ENCODE measurements at regions not wholly inside any gene's neighbourhood (a gene's known extent, or its start where the extent isn't known, plus 50 kb on each side); places are given as distances from the start of the nearest gene placed in this dataset.

DNA sequence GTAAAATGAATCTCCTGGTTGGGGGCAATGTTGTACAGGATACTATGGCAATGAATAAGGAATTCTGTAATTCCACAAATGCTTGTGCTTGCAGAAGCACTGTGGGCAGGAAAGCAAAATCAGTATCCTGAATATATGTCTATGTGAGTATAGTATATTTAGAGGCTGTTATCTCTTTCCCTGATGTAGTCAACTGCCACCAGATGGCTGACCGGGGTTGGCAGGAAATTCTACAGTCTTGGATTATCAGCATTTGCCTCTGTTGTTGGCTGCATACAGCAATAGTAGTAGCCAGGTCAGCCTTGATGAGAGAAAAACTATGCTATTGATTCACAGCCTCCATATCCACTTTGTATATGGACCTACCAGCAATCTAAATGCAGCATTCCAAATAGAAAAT, 425.1 kb upstream of the JAG1 start:
- 67% methylated on average over 1 of the region's 1 CpG; no CpG with 5 or more reads in 1 of the 2 experiments for WGBS, 2 experiments (ENCODE audit: extremely low coverage in 1 of 2, insufficient coverage in 1 of 2, insufficient read length in 1 of 2, insufficient replicate concordance in 2 of 2, low coverage in 1 of 2, low lambda C conversion rate in 2 of 2, missing lambda C conversion rate in 1 of 2)
- Histone ChIP-seq H3K23ac (ENCODE audit: insufficient read length) (no peak overlapping the region), H4K20me1 (replicated peaks in 1 of 2; ENCODE audit: control insufficient read depth in 1 of 2, insufficient read depth in 2 of 2, low read length in 2 of 2) (no peaks in the 10 kb centered on the region), H3K4me3 (ENCODE audit: extremely low read depth in 1 of 4, insufficient read depth in 2 of 4, low read depth in 3 of 4, low read length in 4 of 4) (no peak overlapping the region), H3K56ac (replicated peaks; ENCODE audit: insufficient read length, low read depth, low read length) (no peak overlapping the region), H3K23me2 (ENCODE audit: low read depth, low read length) (no peaks in the 10 kb centered on the region; the same call in 1 of the 2 replicates), H3K4me2 (ENCODE audit: insufficient read depth in 1 of 2, low read depth in 2 of 2, low read length in 2 of 2) (no peak overlapping the region), H3K9me3 (ENCODE audit: insufficient read depth in 2 of 2, low read depth in 1 of 2, low read length in 1 of 2) (no peaks in the 10 kb centered on the region), H2AK5ac (ENCODE audit: low read depth, low read length) (no peak overlapping the region), H2BK15ac (ENCODE audit: low read length) (no peak overlapping the region), H3K36me3 (ENCODE audit: control insufficient read depth in 2 of 4, insufficient read depth in 4 of 4, low read length in 3 of 4) (no peaks in the 10 kb centered on the region), H4K91ac (replicated peaks; ENCODE audit: insufficient read length, low read length) (no peak overlapping the region), H3K9ac (replicated peaks in 1 of 4; ENCODE audit: extremely low read depth in 1 of 4, low read depth in 3 of 4, low read length in 3 of 4) (no peak overlapping the region), H3K27ac (ENCODE audit: low read depth, low read length) (no peak overlapping the region), H3K79me2 (ENCODE audit: control insufficient read depth in 1 of 2, insufficient read depth in 2 of 2, low read length in 2 of 2) (no peaks in the 10 kb centered on the region), H4K5ac (ENCODE audit: insufficient read length, low read depth, low read length) (no peak overlapping the region), H3K14ac (ENCODE audit: insufficient read length) (no peak overlapping the region), H3K4me1 (replicated peaks in 1 of 4; ENCODE audit: control insufficient read depth in 3 of 4, insufficient read depth in 4 of 4, low read length in 3 of 4) (no peaks in the 10 kb centered on the region), H2BK12ac (ENCODE audit: low read depth, low read length) (no peak overlapping the region), H2BK20ac (ENCODE audit: low read length) (no peak overlapping the region), H4K8ac (ENCODE audit: extremely low read depth, insufficient read depth, low read length) (no peak overlapping the region), H2AFZ (ENCODE audit: low read length) (no peak overlapping the region), H2BK120ac (replicated peaks; ENCODE audit: low read depth, low read length) (no peak overlapping the region), H3K4ac (replicated peaks; ENCODE audit: insufficient read length, low read depth, low read length) (no peak overlapping the region), H3K79me1 (ENCODE audit: low read depth, low read length) (no peaks in the 10 kb centered on the region), H2BK5ac (ENCODE audit: low read depth, low read length) (no peak overlapping the region), H3K27me3 (replicated peaks in 1 of 4; ENCODE audit: control insufficient read depth in 3 of 4, extremely low read depth in 1 of 4, insufficient read depth in 3 of 4, low read length in 3 of 4) (no peaks in the 10 kb centered on the region), H3K18ac (ENCODE audit: extremely low read depth, low read length) (no peak overlapping the region)
- ChIA-PET POLR2A (ENCODE audit: partially characterized antibody) (no interaction called here), CTCF (ENCODE audit: partially characterized antibody) (no interaction called here)
- DNase-seq (ENCODE audit: low read depth in 1 of 2, low spot score in 2 of 2) = no peak
- FAIRE-seq = no peak
- TF ChIP-seq CTCF (IDR thresholded peaks at IDR 0.05; ENCODE audit: control extremely low read depth in 1 of 3, insufficient read depth in 1 of 3, low read depth in 1 of 3, low read length in 3 of 3) = peak in 2 of 3 experiments; percentile 22 to 23; a peak in 2 of 4 replicates
- no peak for TF ChIP-seq GTF2F1 (IDR thresholded peaks at IDR 0.05; ENCODE audit: borderline replicate concordance, low read depth, low read length)
- TF ChIP-seq RAD21 (IDR thresholded peaks at IDR 0.05 in 1 of 2, conservative IDR thresholded peaks at IDR 0.05 in 1 of 2; ENCODE audit: low read depth in 2 of 2, low read length in 2 of 2) = peak; percentile 43 to 59; a peak in 3 of 4 replicates

Measured in H1 (cell line).